HEK293 (cell line): ENCODE measurements at regions not wholly inside any gene's neighbourhood (a gene's known extent, or its start where the extent isn't known, plus 50 kb on each side); places are given as distances from the start of the nearest gene placed in this dataset.

ENCODE experiments used
- CTCF ChIA-PET: fragments of 350-600 bp; formaldehyde crosslinking; extraction: SDS; loops from one replicate; lab custom pipeline; 2021; ENCODE audit warnings: antibody characterized with exemption; lab: Yijun Ruan, JAX
- POLR2A ChIA-PET: fragments of 300-600 bp; formaldehyde crosslinking; extraction: SDS; loops from one replicate; lab custom pipeline; 2020; ENCODE audit warnings: antibody characterized with exemption, inconsistent platforms; lab: Yijun Ruan, JAX
- H3K27ac ChIP-seq: fragments of 200-500 bp; sonication (Bioruptor generic); 2 replicates; pipeline ENCODE4 v1.5.1; 2014; ENCODE audit warnings: low read depth, low read length, control low read depth, inconsistent platforms; ENCODE audit errors: extremely low read depth
- H3K36me3 ChIP-seq, 2 experiments: fragments of 200-500 bp in 1 of 2; sonication (Bioruptor generic) in 1 of 2; 1 replicate in 1 of 2; 2 replicates in 1 of 2; pipeline ENCODE4 v1.5.1; 2014 to 2017; ENCODE audit warnings: inconsistent platforms in 2 of 2, low read length in 2 of 2; ENCODE audit not compliant: control insufficient read depth in 2 of 2, insufficient read depth in 1 of 2
- H3K4me1 ChIP-seq: fragments of 200-500 bp; sonication (Bioruptor generic); 2 replicates; pipeline ENCODE4 v1.5.1; 2014; ENCODE audit warnings: mild to moderate bottlenecking, low read length, inconsistent platforms; ENCODE audit not compliant: control insufficient read depth, insufficient read depth
- H3K4me3 ChIP-seq: 2 replicates; pipeline ENCODE4 v1.5.1; 2011; ENCODE audit warnings: low read depth, mild to moderate bottlenecking, control low read depth, low read length, moderate library complexity
- H3K9me3 ChIP-seq: fragments of 200-500 bp; sonication (Bioruptor generic); 2 replicates; pipeline ENCODE4 v1.5.1; 2014; ENCODE audit warnings: low read depth, low read length, inconsistent platforms; ENCODE audit not compliant: control insufficient read depth, insufficient read depth
- GFI1B ChIP-seq: fragments of 450-650 bp; formaldehyde crosslinking; IDR thresholded peaks from 2 replicates; pipeline ENCODE4 v1.5.1; 2016; ENCODE audit warnings: missing biosample characterization, missing genetic modification characterization
- HIC1 ChIP-seq: fragments of 450-650 bp; formaldehyde crosslinking; IDR thresholded peaks from 2 replicates; pipeline ENCODE4 v1.5.1; 2016; ENCODE audit warnings: missing biosample characterization, missing genetic modification characterization
- HOXA7 ChIP-seq: sonication (generic); formaldehyde crosslinking; IDR thresholded peaks from 2 replicates; pipeline ENCODE4 v1.8.1; 2022; ENCODE audit warnings: missing genetic modification reagents, borderline replicate concordance
- KLF9 ChIP-seq: fragments of 450-650 bp; formaldehyde crosslinking; IDR thresholded peaks from 2 replicates; pipeline ENCODE4 v1.5.1; 2016; ENCODE audit warnings: missing biosample characterization, missing genetic modification characterization, low read depth
- PATZ1 ChIP-seq: fragments of 450-650 bp; formaldehyde crosslinking; IDR thresholded peaks from 2 replicates; pipeline ENCODE4 v1.5.1; 2016; ENCODE audit warnings: missing biosample characterization, missing genetic modification characterization
- PRDM4 ChIP-seq: fragments of 450-650 bp; formaldehyde crosslinking; IDR thresholded peaks from 2 replicates; pipeline ENCODE4 v1.5.1; 2017; ENCODE audit warnings: missing biosample characterization, missing genetic modification characterization
- RBAK ChIP-seq: fragments of 450-650 bp; formaldehyde crosslinking; IDR thresholded peaks from 2 replicates; pipeline ENCODE4 v1.5.1; 2016; ENCODE audit warnings: missing biosample characterization, missing genetic modification characterization
- SALL2 ChIP-seq: fragments of 450-650 bp; formaldehyde crosslinking; IDR thresholded peaks from 2 replicates; pipeline ENCODE4 v1.5.0; 2017; ENCODE audit warnings: missing biosample characterization, mild to moderate bottlenecking, missing genetic modification characterization, borderline replicate concordance
- SETDB1 ChIP-seq: IDR thresholded peaks from one replicate; pipeline ENCODE4 v1.6.1; 2017; ENCODE audit warnings: mild to moderate bottlenecking, low read length, moderate library complexity, mixed read lengths; ENCODE audit not compliant: insufficient read length
- SP3 ChIP-seq: fragments of 450-650 bp; formaldehyde crosslinking; IDR thresholded peaks from 2 replicates; pipeline ENCODE4 v1.5.1; 2016; ENCODE audit warnings: missing biosample characterization, missing genetic modification characterization
- ZBTB8A ChIP-seq: fragments of 450-650 bp; formaldehyde crosslinking; IDR thresholded peaks from 2 replicates; pipeline ENCODE4 v1.5.1; 2016; ENCODE audit warnings: missing biosample characterization, missing genetic modification characterization
- ZNF140 ChIP-seq: fragments of 450-650 bp; formaldehyde crosslinking; IDR thresholded peaks from 2 replicates; pipeline ENCODE4 v1.5.1; 2016; ENCODE audit warnings: missing biosample characterization, missing genetic modification characterization
- ZNF148 ChIP-seq: fragments of 450-650 bp; formaldehyde crosslinking; IDR thresholded peaks from 2 replicates; pipeline ENCODE4 v1.5.0; 2017; ENCODE audit warnings: missing biosample characterization, missing genetic modification characterization, borderline replicate concordance
- ZNF16 ChIP-seq: fragments of 450-650 bp; formaldehyde crosslinking; IDR thresholded peaks from 2 replicates; pipeline ENCODE4 v1.5.1; 2016; ENCODE audit warnings: low read depth, missing biosample characterization, missing genetic modification characterization
- ZNF426 ChIP-seq: fragments of 450-650 bp; formaldehyde crosslinking; IDR thresholded peaks from 2 replicates; pipeline ENCODE4 v1.5.1; 2017; ENCODE audit warnings: missing biosample characterization, missing genetic modification characterization, mild to moderate bottlenecking, inconsistent platforms, moderate library complexity
- ZNF514 ChIP-seq: fragments of 450-650 bp; formaldehyde crosslinking; IDR thresholded peaks from 2 replicates; pipeline ENCODE4 v1.5.1; 2016; ENCODE audit warnings: missing biosample characterization, missing genetic modification characterization
- ZNF521 ChIP-seq: fragments of 450-650 bp; formaldehyde crosslinking; IDR thresholded peaks from 2 replicates; pipeline ENCODE4 v1.5.1; 2017; ENCODE audit warnings: missing biosample characterization, mild to moderate bottlenecking, missing genetic modification characterization
- ZNF610 ChIP-seq: fragments of 450-650 bp; formaldehyde crosslinking; IDR thresholded peaks from 2 replicates; pipeline ENCODE4 v1.5.1; 2016; ENCODE audit warnings: missing biosample characterization, missing genetic modification characterization, borderline replicate concordance
- ZNF660 ChIP-seq: fragments of 450-650 bp; IDR thresholded peaks from 2 replicates; pipeline ENCODE4 v1.5.1; 2018; ENCODE audit warnings: missing biosample characterization, mild to moderate bottlenecking, missing genetic modification characterization
- ZSCAN18 ChIP-seq: fragments of 450-650 bp; formaldehyde crosslinking; IDR thresholded peaks from 2 replicates; pipeline ENCODE4 v1.5.1; 2016; ENCODE audit warnings: missing biosample characterization, missing genetic modification characterization

GRCh38 chr20:11697055-11697454 is 220.6 kb upstream of the BTBD3 start:
- Histone ChIP-seq H3K4me1 (peaks cover 6% of the 10 kb centered on the region), H3K27ac (no peak overlapping the region), H3K36me3 (no peaks in the 10 kb centered on the region), H3K4me3 (no peak overlapping the region), H3K9me3 (no peaks in the 10 kb centered on the region)
- TF ChIP-seq ZNF514 (tag by site-specific recombination), result no peak
- no peak for TF ChIP-seq PRDM4
- no peak for TF ChIP-seq SP3
- TF ChIP-seq ZNF521 (tag by site-specific recombination), result no peak
- CTCF ChIA-PET, result interaction anchor here (0.6 to 1.0 kb wide), 3 partner anchors 9 to 83 kb away, joined by 3 to 4 read pairs (median 4); no protein-coding TSS in a partner anchor
- POLR2A ChIA-PET, result no interaction called here

- CTCF ChIA-PET, result no interaction called here
Measured at GRCh38 chr20:11697646-11698045, 220.0 kb upstream of the BTBD3 start.

GRCh38 chr20:11698124-11698523 is 219.6 kb upstream of the BTBD3 start:
- Histone ChIP-seq H3K36me3 (no peaks in the 10 kb centered on the region), H3K9me3 (no peaks in the 10 kb centered on the region), H3K4me1 (peaks cover 6% of the 10 kb centered on the region), H3K27ac (no peak overlapping the region), H3K4me3 (no peak overlapping the region)
- ChIA-PET POLR2A (no interaction called here), CTCF (no interaction called here)
- TF ChIP-seq SETDB1 (no peak), ZNF426 (tag by site-specific recombination) (no peak), ZSCAN18 (tag by site-specific recombination) (no peak), ZBTB8A (tag by site-specific recombination) (no peak), SALL2 (no peak), HOXA7 (CRISPR knock-in tag) (no peak), HIC1 (no peak), PATZ1 (tag by site-specific recombination) (no peak), ZNF610 (no peak), RBAK (no peak)

More at GRCh38 chr20:11697646-11698045, 220.0 kb upstream of the BTBD3 start:
- peaks cover 6% of the 10 kb centered on the region for H3K4me1 ChIP-seq
- H3K4me3 ChIP-seq, result no peak overlapping the region
- TF ChIP-seq ZNF148 (tag by site-specific recombination) (no peak), KLF9 (no peak), ZNF660 (no peak), ZNF140 (no peak), ZNF16 (no peak), SETDB1 (peak; percentile 43), GFI1B (tag by site-specific recombination) (no peak)
- H3K27ac ChIP-seq, result no peak overlapping the region
- POLR2A ChIA-PET, result no interaction called here
- no peaks in the 10 kb centered on the region for H3K36me3 ChIP-seq
- no peaks in the 10 kb centered on the region for H3K9me3 ChIP-seq
